Spleen (tissue), 7 donors: ENCODE measurements at regions not wholly inside any gene's neighbourhood (a gene's known extent, or its start where the extent isn't known, plus 50 kb on each side); places are given as distances from the start of the nearest gene placed in this dataset.
"Not testable (repeated sequence)": the region's sequence is repeated elsewhere in the genome, so short reads cannot be mapped to it uniquely, and the experiment has no call there.

Experiments
- CTCF ChIP-seq, 11 experiments: fragments of 200-600 bp in 7 of 11; fragments of 450-650 bp in 4 of 11; sonication (generic) in 4 of 11; IDR thresholded peaks in 8 of 11; conservative IDR thresholded peaks in 3 of 11; 1 replicate in 7 of 11; 2 replicates in 4 of 11; pipeline versions ENCODE4 v1.4.0 to v1.8.0; 2016 to 2021; ENCODE audit warnings: antibody characterized with exemption in 11 of 11, inconsistent platforms in 4 of 11, mild to moderate bottlenecking in 1 of 11
- POLR2A ChIP-seq, 3 donors: fragments of 450-650 bp; IDR thresholded peaks; one replicate each; pipeline ENCODE4 v1.5.1; 2017; ENCODE audit warnings: antibody characterized with exemption in 3 of 3, mild to moderate bottlenecking in 1 of 3
- POLR2AphosphoS5 ChIP-seq, 3 donors: sonication (generic); formaldehyde crosslinking; IDR thresholded peaks; one replicate each; pipeline ENCODE4 v1.5.1; 2017; ENCODE audit warnings: antibody characterized with exemption in 3 of 3
- donor health status: DM: no; HTN: no; CAD: no; lungs with moderate emphysema.
- donor health status: DM: no; HTN: no; CAD: no.
- donor health status: DM: no; HTN: no; CAD: no.

DNA sequence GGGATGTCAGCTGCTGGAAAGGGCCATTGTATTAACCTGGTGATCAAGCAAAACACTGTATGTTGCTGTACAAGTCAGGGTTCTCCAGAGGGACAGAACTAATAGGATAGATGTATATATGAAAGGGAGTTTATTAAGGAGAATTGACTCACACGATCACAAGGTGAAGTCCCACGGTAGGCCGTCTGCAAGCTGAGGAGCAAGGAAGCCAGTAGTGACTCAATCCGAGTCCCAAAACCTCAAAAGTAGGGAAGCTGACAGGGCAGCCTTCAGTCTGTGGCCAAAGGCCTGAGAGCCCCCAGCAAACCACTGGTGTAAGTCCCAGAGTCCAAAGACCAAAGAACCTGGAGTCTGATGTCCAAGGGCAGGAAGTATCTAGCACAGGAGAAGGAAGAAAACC, 116.0 kb upstream of the DAP start:
- TF ChIP-seq POLR2A (IDR thresholded peaks at IDR 0.05); CTCF (IDR thresholded peaks at IDR 0.05 in 8 of 11, conservative IDR thresholded peaks at IDR 0.05 in 3 of 11); POLR2AphosphoS5 (IDR thresholded peaks at IDR 0.05): not testable (repeated sequence)
